Endothelial cell (in vitro differentiated cells): ENCODE measurements at regions not wholly inside any gene's neighbourhood (a gene's known extent, or its start where the extent isn't known, plus 50 kb on each side); places are given as distances from the start of the nearest gene placed in this dataset.

Experiments used
- DNase-seq: peaks from one replicate; pipeline ENCODE4 v3.0.0; 2021; ENCODE audit warnings: low spot score
- H3K27ac Mint-ChIP-seq: one replicate; pipeline ENCODE4 v1.8.0; 2021; ENCODE audit warnings: mixed read lengths, inconsistent platforms; ENCODE audit not compliant: unreplicated experiment
- H3K27me3 Mint-ChIP-seq: one replicate; pipeline ENCODE4 v1.8.0; 2021; ENCODE audit warnings: mild to moderate bottlenecking, moderate library complexity, mixed read lengths, inconsistent platforms; ENCODE audit not compliant: unreplicated experiment
- H3K36me3 Mint-ChIP-seq: one replicate; pipeline ENCODE4 v1.8.0; 2021; ENCODE audit warnings: mild to moderate bottlenecking, low read depth, mixed read lengths, inconsistent platforms; ENCODE audit not compliant: unreplicated experiment
- H3K4me1 Mint-ChIP-seq: one replicate; pipeline ENCODE4 v1.8.0; 2021; ENCODE audit warnings: mild to moderate bottlenecking, mixed read lengths, inconsistent platforms; ENCODE audit not compliant: unreplicated experiment
- H3K4me3 Mint-ChIP-seq: one replicate; pipeline ENCODE4 v1.8.0; 2021; ENCODE audit warnings: mild to moderate bottlenecking, mixed read lengths, inconsistent platforms; ENCODE audit not compliant: unreplicated experiment
- H3K9me3 Mint-ChIP-seq: one replicate; pipeline ENCODE4 v1.8.0; 2021; ENCODE audit warnings: mixed read lengths, inconsistent platforms; ENCODE audit not compliant: unreplicated experiment
- CTCF ChIP-seq: fragments of 200-600 bp; sonication (generic); IDR thresholded peaks from one replicate; pipeline ENCODE4 v1.5.0; 2021; ENCODE audit warnings: antibody characterized with exemption; ENCODE audit not compliant: unreplicated experiment

- no peaks in the 10 kb centered on the region for H3K36me3 Mint-ChIP-seq
- H3K27ac Mint-ChIP-seq = no peak overlapping the region
- H3K4me3 Mint-ChIP-seq = no peak overlapping the region
Observed at GRCh38 chr10:85145966-85146365, 817.6 kb downstream of the CCSER2 start.

GRCh38 chr10:85147346-85148250, 819.2 kb downstream of the CCSER2 start:
- Mint-ChIP-seq H3K36me3 (no peaks in the 10 kb centered on the region), H3K4me3 (no peak overlapping the region), H3K9me3 (peaks cover 5% of the 10 kb centered on the region), H3K27me3 (no peaks in the 10 kb centered on the region), H3K27ac (no peak overlapping the region), H3K4me1 (peaks cover 7% of the 10 kb centered on the region)
- no peak for DNase-seq
- no peak for TF ChIP-seq CTCF

More at GRCh38 chr10:85145966-85146365, 817.6 kb downstream of the CCSER2 start:
- no peak for TF ChIP-seq CTCF
- DNase-seq = no peak
- Mint-ChIP-seq H3K27me3 (no peaks in the 10 kb centered on the region), H3K4me1 (peaks cover 4% of the 10 kb centered on the region), H3K9me3 (peaks cover 5% of the 10 kb centered on the region)

GRCh38 chr10:85148693-85149640, 820.6 kb downstream of the CCSER2 start:
- Mint-ChIP-seq H3K9me3 (peaks cover 5% of the 10 kb centered on the region), H3K4me1 (peaks cover 7% of the 10 kb centered on the region), H3K27me3 (no peaks in the 10 kb centered on the region), H3K4me3 (no peak overlapping the region), H3K36me3 (no peaks in the 10 kb centered on the region), H3K27ac (no peak overlapping the region)
- TF ChIP-seq CTCF = no peak
- DNase-seq = no peak

GRCh38 chr10:85149766-85150165, 821.4 kb downstream of the CCSER2 start:
- Mint-ChIP-seq H3K27me3 (no peaks in the 10 kb centered on the region), H3K4me3 (no peak overlapping the region), H3K9me3 (peaks cover 5% of the 10 kb centered on the region), H3K4me1 (peaks cover 7% of the 10 kb centered on the region), H3K36me3 (no peaks in the 10 kb centered on the region), H3K27ac (no peak overlapping the region)
- no peak for TF ChIP-seq CTCF
- DNase-seq = no peak
